ENCODE measurements at regions not wholly inside any gene's neighbourhood (a gene's known extent, or its start where the extent isn't known, plus 50 kb on each side); places are given as distances from the start of the nearest gene placed in this dataset.

DNA sequence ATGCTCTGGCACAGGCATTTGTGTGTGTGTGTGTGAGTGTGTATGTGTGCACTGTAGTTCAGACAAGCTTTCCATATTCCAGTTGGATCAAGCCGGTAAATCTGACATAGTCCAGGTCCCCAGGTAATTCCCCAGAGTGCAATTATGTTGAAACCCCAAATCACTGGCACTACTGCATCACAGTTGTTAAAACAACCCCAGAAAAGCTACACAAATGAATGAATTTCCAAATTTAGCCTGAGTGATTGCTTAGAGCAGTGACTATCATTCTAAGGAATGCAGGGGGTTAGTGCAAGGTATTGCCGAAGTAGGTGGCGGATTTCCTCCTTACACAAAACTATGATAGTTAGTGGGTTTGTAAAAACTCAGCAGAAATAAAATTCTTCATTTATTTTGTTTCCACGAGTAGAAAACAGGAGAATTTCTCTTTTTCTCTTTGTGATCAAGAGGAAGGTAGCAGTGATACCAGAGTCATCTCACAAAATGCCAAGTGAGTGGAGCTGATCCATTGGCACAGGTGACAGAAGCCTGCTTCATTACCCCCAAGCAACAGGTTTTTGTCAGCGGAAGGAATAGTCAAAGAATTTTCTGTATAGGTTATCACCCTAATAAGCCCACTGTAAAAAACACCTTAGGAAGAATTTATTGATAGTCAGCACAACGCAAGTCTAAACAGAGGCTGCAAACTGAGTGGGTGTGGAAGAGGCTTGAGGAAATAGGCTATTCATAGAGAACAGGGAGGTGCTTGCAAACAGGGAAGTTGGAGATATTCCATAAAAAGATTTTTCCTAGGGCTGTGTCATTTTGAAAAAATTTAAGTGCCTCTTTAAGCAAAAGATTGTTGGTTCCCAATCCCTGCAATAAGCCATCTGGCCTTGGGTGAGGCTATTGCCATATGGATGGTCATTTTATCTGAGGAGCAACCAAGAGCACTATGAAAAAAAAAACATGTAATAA lies 385.1 kb downstream of the CHSY3 start:
- no peak overlapping the region for H3K9ac ChIP-seq
- no peak overlapping the region for H3K4me2 ChIP-seq

GRCh38 chr5:130287438-130287837 lies 383.2 kb downstream of the CHSY3 start:
- Histone ChIP-seq H3K9ac (no peak overlapping the region), H3K4me2 (no peak overlapping the region), H3K36me3 (no peaks in the 10 kb centered on the region), H4K20me1 (ENCODE audit: low read depth) (no peaks in the 10 kb centered on the region), H3K9me3 (ENCODE audit: low read depth) (no peaks in the 10 kb centered on the region), H3K27me3 (no peaks in the 10 kb centered on the region), H3K27ac (no peak overlapping the region), H3K4me1 (no peaks in the 10 kb centered on the region), H3F3A (ENCODE audit: low read depth) (no peaks in the 10 kb centered on the region), H3K79me2 (ENCODE audit: low read depth) (no peaks in the 10 kb centered on the region), H3K4me3 (no peak overlapping the region), H2AFZ (replicated peaks) (no peak overlapping the region)
- Mint-ChIP-seq H3K36me3 (no peaks in the 10 kb centered on the region), H3K9me3 (no peaks in the 10 kb centered on the region), H3K4me3 (no peak overlapping the region), H3K27me3 (ENCODE audit: insufficient read depth, low read depth) (no peaks in the 10 kb centered on the region), H3K4me1 (peaks cover under 1% of the 10 kb centered on the region), H3K27ac (no peak overlapping the region)
- DNase-seq (ENCODE audit: low spot score), result no peak
- TF ChIP-seq CTCF (IDR thresholded peaks at IDR 0.05) (no peak), EZH2phosphoT487 (IDR thresholded peaks at IDR 0.05) (no peak), EZH2 (IDR thresholded peaks at IDR 0.05) (no peak)

More for the DNA sequence above, 385.1 kb downstream of the CHSY3 start:
- Histone ChIP-seq H3K4me3 (no peak overlapping the region), H3K36me3 (no peaks in the 10 kb centered on the region), H3F3A (ENCODE audit: low read depth) (no peaks in the 10 kb centered on the region), H3K79me2 (ENCODE audit: low read depth) (no peaks in the 10 kb centered on the region), H4K20me1 (ENCODE audit: low read depth) (no peaks in the 10 kb centered on the region), H2AFZ (replicated peaks) (no peak overlapping the region), H3K9me3 (ENCODE audit: low read depth) (no peaks in the 10 kb centered on the region), H3K27ac (no peak overlapping the region), H3K27me3 (no peaks in the 10 kb centered on the region), H3K4me1 (no peaks in the 10 kb centered on the region)
- Mint-ChIP-seq H3K36me3 (no peaks in the 10 kb centered on the region), H3K9me3 (no peaks in the 10 kb centered on the region), H3K27ac (no peak overlapping the region), H3K27me3 (ENCODE audit: insufficient read depth, low read depth) (no peaks in the 10 kb centered on the region), H3K4me3 (no peak overlapping the region), H3K4me1 (peaks cover 3% of the 10 kb centered on the region)
- TF ChIP-seq EZH2phosphoT487 (IDR thresholded peaks at IDR 0.05) (no peak), CTCF (IDR thresholded peaks at IDR 0.05) (no peak), EZH2 (IDR thresholded peaks at IDR 0.05) (no peak)
- no peak for DNase-seq (ENCODE audit: low spot score)

DNA sequence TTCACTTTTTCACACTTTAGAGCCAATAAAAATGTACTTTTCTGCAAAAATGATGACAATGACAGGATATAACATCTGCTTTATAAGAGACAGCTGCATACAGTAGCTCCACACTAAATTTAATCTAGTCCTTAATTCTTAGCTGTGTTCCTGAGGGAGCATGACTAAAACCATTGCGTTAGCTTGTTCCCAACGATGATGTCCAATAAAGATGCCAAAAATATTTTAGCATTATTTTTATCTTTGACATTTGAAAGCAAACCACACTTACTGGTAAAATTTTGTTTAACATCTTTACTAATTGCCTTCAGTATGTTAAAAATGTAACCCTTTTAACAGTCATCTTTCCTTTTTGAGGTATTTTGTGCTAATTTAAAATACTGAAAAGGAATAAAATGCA lies 382.7 kb downstream of the CHSY3 start:
- Histone ChIP-seq H3K4me1 (no peaks in the 10 kb centered on the region), H3K36me3 (no peaks in the 10 kb centered on the region), H3K27me3 (no peaks in the 10 kb centered on the region), H2AFZ (replicated peaks) (no peak overlapping the region), H3F3A (ENCODE audit: low read depth) (no peaks in the 10 kb centered on the region), H3K4me2 (no peak overlapping the region), H3K9ac (no peak overlapping the region), H3K9me3 (ENCODE audit: low read depth) (no peaks in the 10 kb centered on the region), H3K27ac (no peak overlapping the region), H3K79me2 (ENCODE audit: low read depth) (no peaks in the 10 kb centered on the region), H4K20me1 (ENCODE audit: low read depth) (no peaks in the 10 kb centered on the region), H3K4me3 (no peak overlapping the region)
- no peaks in the 10 kb centered on the region for H3K27me3 Mint-ChIP-seq (ENCODE audit: insufficient read depth, low read depth)
- TF ChIP-seq EZH2 (IDR thresholded peaks at IDR 0.05) (no peak), CTCF (IDR thresholded peaks at IDR 0.05) (no peak), EZH2phosphoT487 (IDR thresholded peaks at IDR 0.05) (no peak)
- no peaks in the 10 kb centered on the region for H3K36me3 Mint-ChIP-seq
- H3K4me1 Mint-ChIP-seq, result no peaks in the 10 kb centered on the region
- no peak overlapping the region for H3K4me3 Mint-ChIP-seq
- H3K9me3 Mint-ChIP-seq, result no peaks in the 10 kb centered on the region
- no peak for DNase-seq (ENCODE audit: low spot score)
- H3K27ac Mint-ChIP-seq, result no peak overlapping the region

Data from neural progenitor cell (in vitro differentiated cells).